Aorta (tissue), 5 donors: ENCODE measurements at regions not wholly inside any gene's neighbourhood (a gene's known extent, or its start where the extent isn't known, plus 50 kb on each side); places are given as distances from the start of the nearest gene placed in this dataset.

Source experiments
- ATAC-seq: fragments of 200-7000 bp; cut with Tn5 transposase; one replicate; pipeline ENCODE4 v1.9.1; 2022; ENCODE audit warnings: moderate library complexity; ENCODE audit not compliant: low FRiP score
- DNase-seq, 2 donors: peaks; one replicate each; pipeline ENCODE4 v3.0.0-alpha.2; 2020
- H3K27ac ChIP-seq, 2 donors: one replicate each; pipeline ENCODE4 v1.5.1; 2013; ENCODE audit warnings: low read length in 2 of 2, mild to moderate bottlenecking in 2 of 2, moderate library complexity in 2 of 2, control low read depth in 1 of 2, inconsistent platforms in 1 of 2, low read depth in 1 of 2
- H3K27me3 ChIP-seq, 2 donors: one replicate each; pipeline ENCODE4 v1.6.1; 2013; ENCODE audit warnings: control low read depth in 1 of 2, low read length in 1 of 2, mild to moderate bottlenecking in 1 of 2, moderate library complexity in 1 of 2; ENCODE audit not compliant: insufficient read depth in 2 of 2, control insufficient read depth in 1 of 2
- H3K36me3 ChIP-seq, 2 donors: one replicate each; pipeline ENCODE4 v1.6.1; 2013; ENCODE audit warnings: control low read depth in 1 of 2, low read length in 1 of 2, mild to moderate bottlenecking in 1 of 2; ENCODE audit not compliant: insufficient read depth in 2 of 2, control insufficient read depth in 1 of 2
- H3K4me1 ChIP-seq, 2 donors: one replicate each; pipeline ENCODE4 v1.6.1; 2013; ENCODE audit warnings: low read length in 2 of 2, control low read depth in 1 of 2, mild to moderate bottlenecking in 1 of 2, moderate library complexity in 1 of 2; ENCODE audit not compliant: insufficient read depth in 2 of 2, control insufficient read depth in 1 of 2
- H3K4me3 ChIP-seq, 2 donors: one replicate each; pipeline ENCODE4 v1.5.1; 2013; ENCODE audit warnings: low read length in 2 of 2, control low read depth in 1 of 2, mild to moderate bottlenecking in 1 of 2
- H3K9me3 ChIP-seq: one replicate; pipeline ENCODE4 v1.6.1; 2013; ENCODE audit warnings: mild to moderate bottlenecking, low read length; ENCODE audit not compliant: control insufficient read depth
- WGBS, 2 donors: extraction: QIAGEN DNeasy Blood & Tissue Kit; methylation state at CpG; one replicate each; pipeline ENCODE4 v1.1.7; 2013; 5-methylcytosine and 5-hydroxymethylcytosine counted together
- intact Hi-C, 2 donors: fragments of 100-400 bp; cut with DNase I; formaldehyde crosslinking; loops; one replicate each; pipeline versions ENCODE4 v1.14.2 to v1.15.0; 2022
- donor health status: healthy with polysubstance abuse.
- donor health status: Bipolar disorder and iron deficiency.
- donor health status: DM: no; HTN: no; CAD: no.
- donor health status: DM: no; HTN: no; CAD: no.
- donor health status: DM: yes; HTN: yes; CAD: no.

- DNase-seq (no peak), ATAC-seq (no peak)
- H3K4me1 ChIP-seq: no peaks in the 10 kb centered on the region
- peaks cover 9% of the 10 kb centered on the region for H3K9me3 ChIP-seq
- no peaks in the 10 kb centered on the region for H3K36me3 ChIP-seq
- H3K27me3 ChIP-seq: no peaks in the 10 kb centered on the region
- H3K27ac ChIP-seq: no peak overlapping the region
- H3K4me3 ChIP-seq: no peak overlapping the region
- intact Hi-C loops: no loop called here
Observed at GRCh38 chr13:80835902-80836301, 495.0 kb upstream of the SPRY2 start.

GRCh38 chr13:80830431-80830830, 489.5 kb upstream of the SPRY2 start:
- intact Hi-C loops: no loop called here
- Histone ChIP-seq H3K27ac (no peak overlapping the region), H3K4me3 (no peak overlapping the region), H3K9me3 (peaks cover 7% of the 10 kb centered on the region), H3K4me1 (no peaks in the 10 kb centered on the region), H3K36me3 (no peaks in the 10 kb centered on the region), H3K27me3 (no peaks in the 10 kb centered on the region)
- DNase-seq: no peak
- ATAC-seq: no peak

- Histone ChIP-seq H3K27ac (no peak overlapping the region), H3K36me3 (no peaks in the 10 kb centered on the region), H3K4me1 (no peaks in the 10 kb centered on the region), H3K27me3 (no peaks in the 10 kb centered on the region), H3K9me3 (peaks cover 2% of the 10 kb centered on the region), H3K4me3 (no peak overlapping the region)
- WGBS, 2 donors: 70 to 71% methylated on average over 2 of the region's 2 CpGs
- DNase-seq: no peak
- intact Hi-C loops: no loop called here
- ATAC-seq: no peak
Observed at GRCh38 chr13:80828759-80829158, 487.8 kb upstream of the SPRY2 start.

- DNase-seq: no peak
- Histone ChIP-seq H3K9me3 (peaks cover 1% of the 10 kb centered on the region), H3K4me1 (no peaks in the 10 kb centered on the region), H3K27ac (no peak overlapping the region), H3K4me3 (no peak overlapping the region), H3K36me3 (no peaks in the 10 kb centered on the region), H3K27me3 (no peaks in the 10 kb centered on the region)
- 95 to 97% methylated on average over 1 of the region's 1 CpG for WGBS, 2 donors
- no peak for ATAC-seq
- intact Hi-C loops: no loop called here
Observed at GRCh38 chr13:80825276-80825675, 484.4 kb upstream of the SPRY2 start.

- ATAC-seq (peak; percentile 83), DNase-seq (no peak)
- H3K9me3 ChIP-seq: peaks cover 1% of the 10 kb centered on the region
- no peak overlapping the region for H3K4me3 ChIP-seq
- no peaks in the 10 kb centered on the region for H3K4me1 ChIP-seq
- no peaks in the 10 kb centered on the region for H3K27me3 ChIP-seq
- WGBS, 2 donors: 60 to 63% methylated on average over 1 of the region's 1 CpG
- H3K27ac ChIP-seq: no peak overlapping the region
- H3K36me3 ChIP-seq: no peaks in the 10 kb centered on the region
- intact Hi-C loops: no loop called here
Observed at GRCh38 chr13:80824229-80824628, 483.3 kb upstream of the SPRY2 start.

- WGBS, 2 donors: 43 to 44% methylated on average over 1 of the region's 1 CpG
Observed at GRCh38 chr13:80823472-80823871, 482.5 kb upstream of the SPRY2 start.

GRCh38 chr13:80821466-80821865, 480.5 kb upstream of the SPRY2 start:
- H3K36me3 ChIP-seq: no peaks in the 10 kb centered on the region
- ATAC-seq (no peak), DNase-seq (no peak)
- H3K4me1 ChIP-seq: no peaks in the 10 kb centered on the region
- no peak overlapping the region for H3K27ac ChIP-seq
- intact Hi-C loops: no loop called here
- H3K4me3 ChIP-seq: no peak overlapping the region
- peaks cover 1% of the 10 kb centered on the region for H3K9me3 ChIP-seq
- H3K27me3 ChIP-seq: no peaks in the 10 kb centered on the region

More at GRCh38 chr13:80823472-80823871, 482.5 kb upstream of the SPRY2 start:
- Histone ChIP-seq H3K9me3 (peaks cover 1% of the 10 kb centered on the region), H3K27ac (no peak overlapping the region), H3K36me3 (no peaks in the 10 kb centered on the region), H3K4me3 (no peak overlapping the region), H3K27me3 (no peaks in the 10 kb centered on the region), H3K4me1 (no peaks in the 10 kb centered on the region)
- no peak for ATAC-seq
- no peak for DNase-seq
- intact Hi-C loops: no loop called here

GRCh38 chr13:80817979-80818378, 477.1 kb upstream of the SPRY2 start:
- Histone ChIP-seq H3K27me3 (no peaks in the 10 kb centered on the region), H3K4me1 (no peaks in the 10 kb centered on the region), H3K4me3 (no peak overlapping the region), H3K36me3 (no peaks in the 10 kb centered on the region), H3K9me3 (peaks cover 1% of the 10 kb centered on the region), H3K27ac (no peak overlapping the region)
- intact Hi-C loops: no loop called here
- ATAC-seq (no peak), DNase-seq (no peak)
- WGBS, 2 donors: 98 to 99% methylated on average over 1 of the region's 1 CpG

- Histone ChIP-seq H3K4me3 (no peak overlapping the region), H3K27me3 (no peaks in the 10 kb centered on the region), H3K9me3 (no peaks in the 10 kb centered on the region), H3K36me3 (no peaks in the 10 kb centered on the region), H3K27ac (no peak overlapping the region), H3K4me1 (no peaks in the 10 kb centered on the region)
- DNase-seq: no peak
- no peak for ATAC-seq
- intact Hi-C loops: no loop called here
Observed at GRCh38 chr13:80814541-80814940, 473.6 kb upstream of the SPRY2 start.
